IPS-20b (cell line): ENCODE measurements at regions not wholly inside any gene's neighbourhood (a gene's known extent, or its start where the extent isn't known, plus 50 kb on each side); places are given as distances from the start of the nearest gene placed in this dataset.
"Not testable (repeated sequence)": the region's sequence is repeated elsewhere in the genome, so short reads cannot be mapped to it uniquely, and the experiment has no call there.

Experiments
- H3K27ac ChIP-seq: one replicate; pipeline ENCODE4 v1.5.1; 2013; ENCODE audit warnings: low read length
- H3K27me3 ChIP-seq: 2 replicates; pipeline ENCODE4 v1.6.1; 2013; ENCODE audit warnings: mild to moderate bottlenecking, low read length, inconsistent platforms; ENCODE audit not compliant: insufficient read depth
- H3K36me3 ChIP-seq: 2 replicates; pipeline ENCODE4 v1.6.1; 2013; ENCODE audit warnings: low read depth, mild to moderate bottlenecking, inconsistent platforms, low read length, moderate library complexity; ENCODE audit not compliant: insufficient read depth
- H3K4me1 ChIP-seq: 2 replicates; pipeline ENCODE4 v1.6.1; 2013; ENCODE audit warnings: mild to moderate bottlenecking, control low read depth, inconsistent platforms, low read length, moderate library complexity; ENCODE audit not compliant: insufficient read depth
- H3K4me3 ChIP-seq: 2 replicates; pipeline ENCODE4 v1.5.1; 2013; ENCODE audit warnings: mild to moderate bottlenecking, low read length, inconsistent platforms
- H3K9ac ChIP-seq: 2 replicates; pipeline ENCODE4 v1.6.1; 2013; ENCODE audit warnings: low read depth, mild to moderate bottlenecking, inconsistent platforms, low read length, moderate library complexity
- H3K9me3 ChIP-seq: 2 replicates; pipeline ENCODE4 v1.6.1; 2013; ENCODE audit warnings: mild to moderate bottlenecking, low read depth, low read length, inconsistent platforms; ENCODE audit not compliant: insufficient read depth

DNA sequence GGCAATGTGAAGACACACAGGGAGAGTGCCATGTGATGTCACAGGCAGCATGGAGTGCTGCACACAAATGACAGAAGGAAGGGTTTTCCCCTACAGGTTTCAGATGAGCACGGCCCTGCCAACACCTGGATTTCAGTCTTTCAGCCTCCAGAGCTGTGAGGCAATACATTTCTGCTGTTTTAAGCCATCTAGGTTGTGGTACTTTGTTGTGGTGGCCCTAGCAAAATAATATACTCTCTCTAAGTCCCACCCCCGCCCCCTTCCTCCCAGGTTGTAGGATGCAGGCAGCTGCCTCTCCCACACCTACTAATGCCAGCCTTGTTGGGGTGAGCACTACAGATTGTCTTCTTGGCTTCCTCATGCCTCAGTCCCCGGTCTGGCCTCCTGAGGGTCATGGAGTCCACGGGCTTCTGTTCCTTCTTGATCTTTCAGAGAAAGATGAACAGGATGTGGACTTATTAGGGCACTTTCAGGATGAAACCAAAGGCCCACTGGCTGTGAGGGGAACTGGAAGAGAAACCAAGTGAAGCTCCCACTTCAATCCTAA, 180.0 kb downstream of the CD47 start:
- Histone ChIP-seq H3K9ac (no peak overlapping the region), H3K27me3 (no peaks in the 10 kb centered on the region), H3K36me3 (no peaks in the 10 kb centered on the region), H3K4me1 (no peaks in the 10 kb centered on the region), H3K9me3 (no peaks in the 10 kb centered on the region), H3K4me3 (no peak overlapping the region), H3K27ac (no peak overlapping the region)

DNA sequence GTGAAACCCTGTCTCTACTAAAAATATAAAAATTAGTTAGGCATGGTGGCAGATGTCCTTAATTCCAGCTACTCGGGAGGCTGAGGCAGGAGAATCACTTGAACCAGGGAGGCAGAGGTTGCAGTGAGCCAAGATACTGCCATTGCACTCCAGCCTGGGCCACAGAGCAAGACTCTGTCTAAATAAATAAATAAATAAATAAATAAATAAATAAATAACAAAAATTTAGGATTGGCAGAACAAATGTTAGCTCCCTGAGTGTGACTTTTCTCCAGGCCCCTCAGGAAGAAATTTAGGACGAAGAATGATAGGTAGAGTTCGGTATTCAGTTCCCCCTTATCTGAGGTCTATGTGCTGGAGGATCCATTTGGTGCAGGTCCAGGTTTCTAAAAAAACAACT, 181.2 kb downstream of the CD47 start:
- not testable (repeated sequence) for H3K4me3 ChIP-seq, H3K27me3 ChIP-seq, H3K9ac ChIP-seq, H3K9me3 ChIP-seq, H3K27ac ChIP-seq, H3K4me1 ChIP-seq, H3K36me3 ChIP-seq

DNA sequence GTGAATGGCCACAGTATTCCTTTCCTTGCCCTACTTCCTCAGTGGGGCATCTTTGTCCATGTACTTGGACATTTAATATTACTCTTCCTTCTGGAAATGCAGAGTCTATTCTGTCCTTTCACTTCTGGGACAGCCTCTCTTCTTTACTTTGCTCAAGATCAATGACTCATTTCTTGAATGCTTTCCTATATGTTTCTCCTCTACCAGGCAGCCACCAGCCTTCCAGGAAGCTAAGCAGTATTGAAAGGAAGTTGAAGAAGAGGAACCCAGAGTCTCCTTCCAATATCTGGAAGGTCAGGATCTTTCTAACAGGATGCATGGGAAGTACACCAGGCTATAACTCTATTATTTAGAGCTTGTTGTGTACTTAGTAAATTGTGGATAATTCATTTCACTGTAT, 182.8 kb downstream of the CD47 start:
- Histone ChIP-seq H3K9me3 (no peaks in the 10 kb centered on the region), H3K27ac (no peak overlapping the region), H3K9ac (no peak overlapping the region), H3K4me1 (no peaks in the 10 kb centered on the region), H3K36me3 (no peaks in the 10 kb centered on the region), H3K4me3 (no peak overlapping the region), H3K27me3 (no peaks in the 10 kb centered on the region)

DNA sequence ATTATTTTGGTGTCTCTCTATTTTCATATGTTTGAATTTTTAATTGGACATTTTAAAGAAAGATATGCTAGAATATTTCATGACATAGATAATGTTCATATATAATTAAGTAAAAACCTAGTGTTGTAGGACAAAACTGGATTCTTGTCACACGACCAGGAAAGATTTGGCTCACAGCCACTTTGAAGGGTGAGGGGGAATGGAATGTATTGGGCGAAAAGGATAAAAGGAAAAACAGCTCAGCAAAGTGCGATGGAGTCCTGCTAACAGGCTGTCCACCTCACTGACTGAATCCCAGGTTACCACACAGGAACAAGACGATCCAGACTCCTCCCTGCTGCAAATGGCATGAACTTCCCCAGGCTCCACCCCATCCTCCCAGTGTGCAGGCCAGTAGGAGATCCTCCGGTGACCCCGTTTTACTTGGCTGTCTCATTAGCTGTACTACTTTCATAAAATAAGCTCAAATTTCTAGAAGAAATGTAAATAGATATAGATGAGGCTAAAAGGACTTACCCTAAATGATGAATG, 186.2 kb downstream of the CD47 start:
- Histone ChIP-seq H3K27me3 (no peaks in the 10 kb centered on the region), H3K4me3 (no peak overlapping the region), H3K9me3 (no peaks in the 10 kb centered on the region), H3K36me3 (no peaks in the 10 kb centered on the region), H3K27ac (no peak overlapping the region), H3K4me1 (no peaks in the 10 kb centered on the region), H3K9ac (no peak overlapping the region)

DNA sequence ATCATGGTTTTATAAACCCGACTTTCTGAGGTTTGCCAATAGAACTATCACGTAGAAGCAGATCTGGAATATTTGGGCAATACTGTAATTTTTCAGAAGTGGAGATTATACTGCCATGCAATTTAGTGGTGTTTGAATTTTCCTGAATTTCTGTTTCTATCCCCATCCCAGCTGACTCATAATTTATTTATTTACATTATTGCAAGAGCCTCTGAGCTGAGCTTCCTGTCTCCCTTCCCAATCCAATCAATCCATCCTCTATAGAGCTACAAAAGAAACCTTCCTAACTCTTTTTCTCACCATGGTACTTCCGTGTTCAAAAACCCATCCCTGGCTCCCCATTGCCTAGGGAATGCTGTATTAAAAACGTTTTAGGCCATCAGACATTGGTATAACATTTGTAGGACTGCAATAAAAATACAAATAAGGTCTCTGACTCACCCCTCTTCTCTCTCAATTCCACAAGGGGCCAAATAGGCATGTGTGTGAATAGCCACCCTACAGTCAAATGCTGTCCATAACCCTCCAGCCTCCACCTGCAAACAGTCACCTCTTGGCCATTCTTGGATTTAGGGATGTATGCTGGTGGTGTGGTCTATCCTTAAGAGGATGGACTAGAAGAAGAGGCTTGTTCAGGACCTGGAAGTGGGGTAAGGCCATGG, 190.7 kb downstream of the CD47 start:
- Histone ChIP-seq H3K27ac (no peak overlapping the region), H3K36me3 (no peaks in the 10 kb centered on the region), H3K9me3 (no peaks in the 10 kb centered on the region), H3K27me3 (no peaks in the 10 kb centered on the region), H3K9ac (no peak overlapping the region), H3K4me3 (no peak overlapping the region), H3K4me1 (no peaks in the 10 kb centered on the region)

DNA sequence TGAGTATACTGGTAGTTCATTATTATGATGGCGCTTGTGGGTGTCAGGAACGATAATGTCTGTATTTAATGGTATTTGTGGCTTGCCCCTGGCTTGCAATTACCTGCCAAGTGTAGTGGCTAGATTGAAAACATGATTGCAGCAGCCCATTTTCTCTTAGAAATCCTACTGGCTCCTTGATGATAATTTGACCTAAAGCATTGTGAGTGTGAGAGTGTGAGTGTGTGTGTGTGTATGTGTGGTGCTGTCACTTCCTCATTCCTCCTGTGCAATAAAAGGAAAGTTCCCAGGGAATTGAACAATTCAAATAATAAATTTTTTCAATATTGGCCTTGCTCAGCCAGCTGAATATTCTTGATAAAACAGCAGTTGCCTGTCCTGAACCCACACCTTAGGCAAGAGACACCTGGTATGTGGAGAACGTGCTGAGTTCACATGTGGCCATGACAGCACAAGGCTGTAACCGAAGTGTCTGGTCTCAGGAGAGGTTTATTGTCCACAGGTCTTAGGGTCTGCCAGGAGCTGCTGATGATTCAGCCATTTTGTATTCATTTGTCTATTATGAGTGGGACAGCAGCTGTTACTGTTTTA, 193.3 kb downstream of the CD47 start:
- no peak overlapping the region for H3K27ac ChIP-seq
- H3K9ac ChIP-seq, result no peak overlapping the region
- H3K9me3 ChIP-seq, result no peaks in the 10 kb centered on the region
- no peaks in the 10 kb centered on the region for H3K36me3 ChIP-seq
- H3K4me1 ChIP-seq, result no peaks in the 10 kb centered on the region
- H3K4me3 ChIP-seq, result no peak overlapping the region
- no peaks in the 10 kb centered on the region for H3K27me3 ChIP-seq

DNA sequence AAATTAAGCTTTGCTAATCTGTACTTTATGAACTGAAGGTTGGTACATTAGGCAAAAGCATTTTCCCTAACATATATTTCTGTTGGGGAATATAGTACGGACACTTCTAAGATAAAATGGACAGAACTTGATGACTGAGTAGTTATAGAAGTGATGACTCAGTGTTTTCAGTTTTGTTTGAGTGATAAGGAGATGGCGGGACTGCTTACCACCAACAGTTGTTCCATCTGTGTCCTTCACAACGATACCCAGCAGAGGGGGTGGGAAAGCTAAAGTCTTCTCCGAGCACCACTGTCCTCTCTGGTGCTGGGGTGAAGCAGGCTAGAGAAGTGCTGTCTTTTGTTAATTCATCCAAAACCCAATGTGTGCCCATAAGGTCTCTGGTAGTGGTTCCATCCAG, 195.8 kb downstream of the CD47 start:
- Histone ChIP-seq H3K27ac (no peak overlapping the region), H3K9me3 (no peaks in the 10 kb centered on the region), H3K36me3 (no peaks in the 10 kb centered on the region), H3K4me3 (no peak overlapping the region), H3K27me3 (no peaks in the 10 kb centered on the region), H3K4me1 (no peaks in the 10 kb centered on the region), H3K9ac (no peak overlapping the region)

DNA sequence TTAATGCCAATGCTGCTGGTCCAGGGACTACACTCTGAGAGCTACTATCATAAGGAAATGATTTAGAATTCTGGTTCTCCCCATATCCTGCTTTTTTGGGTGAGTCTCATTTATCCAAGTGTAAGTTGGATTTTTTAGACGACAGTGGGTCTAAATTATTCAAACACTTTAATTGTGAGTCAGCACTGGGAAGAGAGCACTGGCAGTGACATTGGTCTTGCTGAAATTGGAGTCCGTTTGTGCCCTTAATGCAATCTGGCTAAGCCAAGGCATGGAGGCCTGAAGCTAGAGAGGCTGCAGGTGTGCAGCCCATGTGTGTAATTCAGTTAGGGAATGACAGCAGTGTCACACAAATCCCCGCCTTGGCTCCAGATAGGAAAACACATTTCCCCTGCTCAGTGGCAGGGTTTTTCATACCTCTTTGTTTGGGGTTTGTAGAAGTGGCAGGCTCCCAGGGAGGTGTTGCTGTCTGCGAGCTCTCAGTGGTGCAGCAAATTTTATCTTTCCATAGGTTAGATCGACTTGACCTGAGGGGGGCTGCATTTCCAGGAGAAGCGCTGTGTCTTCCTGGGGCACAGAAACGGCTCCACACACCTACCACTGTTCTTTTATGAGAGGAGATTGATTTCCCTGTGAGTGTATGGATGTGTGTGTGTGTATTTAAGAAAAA, 197.7 kb downstream of the CD47 start:
- H3K9me3 ChIP-seq, result peaks cover 9% of the 10 kb centered on the region
- no peaks in the 10 kb centered on the region for H3K27me3 ChIP-seq
- no peak overlapping the region for H3K4me3 ChIP-seq
- H3K27ac ChIP-seq, result no peak overlapping the region
- no peaks in the 10 kb centered on the region for H3K4me1 ChIP-seq
- no peak overlapping the region for H3K9ac ChIP-seq
- H3K36me3 ChIP-seq, result no peaks in the 10 kb centered on the region

DNA sequence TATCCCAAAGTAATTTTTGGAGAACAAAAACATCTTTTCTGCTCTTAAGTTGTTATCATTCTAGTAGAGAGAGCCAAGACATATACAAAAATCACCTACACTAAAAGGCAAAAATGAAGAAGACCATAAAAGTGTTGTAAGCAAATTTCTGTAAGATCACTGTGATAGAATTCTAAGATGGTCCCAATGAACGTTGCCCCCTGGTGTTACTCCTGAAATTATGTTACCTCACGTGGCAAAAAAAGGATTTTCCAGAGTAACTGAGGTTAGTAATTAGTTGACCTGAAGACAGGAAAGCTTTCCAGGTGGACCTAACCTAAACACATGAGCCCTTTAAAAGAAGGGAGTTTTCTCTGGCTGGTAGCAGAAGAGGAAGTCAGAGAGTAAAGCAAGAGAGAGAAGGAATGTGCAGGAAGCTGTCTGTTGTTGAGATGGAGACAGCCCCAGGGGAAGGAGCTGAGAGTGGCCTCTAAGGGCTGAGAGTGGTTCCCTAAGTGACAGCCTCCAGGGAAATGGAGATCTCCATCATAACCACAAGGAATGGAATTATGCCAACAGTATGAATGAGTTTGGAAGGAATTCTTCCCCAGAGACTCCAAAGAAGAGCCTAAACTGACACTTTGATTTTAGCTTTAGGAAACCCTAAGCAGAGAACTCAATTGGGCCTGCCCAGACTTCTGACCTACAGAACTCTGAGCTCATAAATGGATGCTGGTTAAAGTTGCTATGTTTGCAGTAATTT, 205.9 kb downstream of the CD47 start:
- H3K27ac ChIP-seq, result no peak overlapping the region

DNA sequence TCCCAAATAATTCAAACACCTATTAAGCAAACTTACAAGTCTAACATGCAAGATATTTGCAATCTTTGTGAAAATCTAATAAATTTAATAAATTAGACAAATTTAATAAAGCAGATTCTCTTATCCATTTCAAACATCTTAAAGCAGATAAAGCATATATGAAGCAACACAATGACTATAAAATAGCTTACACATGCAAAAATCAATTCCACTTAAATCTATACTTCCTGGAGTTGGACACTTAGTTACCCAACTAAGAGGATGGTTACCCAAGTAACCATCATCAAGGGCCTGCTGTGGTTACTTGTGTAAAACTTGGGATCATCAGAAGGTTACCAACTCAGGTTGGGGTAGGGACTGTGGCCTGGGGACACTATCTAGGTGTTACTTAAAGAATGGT, 206.8 kb downstream of the CD47 start:
- no peaks in the 10 kb centered on the region for H3K36me3 ChIP-seq
- peaks cover under 1% of the 10 kb centered on the region; the same call in 1 of the 2 replicates for H3K9me3 ChIP-seq
- H3K27ac ChIP-seq, result no peak overlapping the region
- H3K27me3 ChIP-seq, result no peaks in the 10 kb centered on the region
- no peak overlapping the region for H3K4me3 ChIP-seq
- no peak overlapping the region for H3K9ac ChIP-seq
- H3K4me1 ChIP-seq, result no peaks in the 10 kb centered on the region

More for the DNA sequence above, 205.9 kb downstream of the CD47 start:
- no peak overlapping the region for H3K4me3 ChIP-seq
- H3K9me3 ChIP-seq, result peaks cover 9% of the 10 kb centered on the region
- no peaks in the 10 kb centered on the region for H3K27me3 ChIP-seq
- no peaks in the 10 kb centered on the region for H3K4me1 ChIP-seq
- H3K36me3 ChIP-seq, result no peaks in the 10 kb centered on the region
- H3K9ac ChIP-seq, result no peak overlapping the region

DNA sequence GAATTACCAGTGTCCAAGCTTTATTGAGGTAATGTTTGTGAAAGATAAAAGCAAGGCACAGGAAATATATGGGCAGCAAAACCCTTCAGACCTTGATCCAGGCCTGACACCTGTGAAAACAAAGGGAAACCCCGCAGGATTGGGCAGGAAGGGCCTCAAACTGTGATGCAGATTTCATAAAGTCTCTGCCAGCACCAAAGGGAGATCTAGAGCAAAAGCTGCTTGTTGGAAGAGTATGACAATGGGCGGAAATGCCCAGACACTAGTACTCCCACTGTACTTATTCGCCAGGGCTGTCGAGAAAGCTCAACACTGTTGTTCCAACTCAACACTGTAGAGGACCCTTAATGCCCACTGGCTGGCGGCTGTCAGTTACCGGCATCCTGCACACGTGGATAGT, 207.9 kb downstream of the CD47 start:
- Histone ChIP-seq H3K27me3 (no peaks in the 10 kb centered on the region), H3K9me3 (no peaks in the 10 kb centered on the region), H3K4me1 (no peaks in the 10 kb centered on the region), H3K27ac (no peak overlapping the region), H3K36me3 (no peaks in the 10 kb centered on the region), H3K9ac (no peak overlapping the region), H3K4me3 (no peak overlapping the region)
